Naive thymus-derived CD4-positive, alpha-beta T cell (primary cell): ENCODE measurements at regions not wholly inside any gene's neighbourhood (a gene's known extent, or its start where the extent isn't known, plus 50 kb on each side); places are given as distances from the start of the nearest gene placed in this dataset.

Experiments used
- ATAC-seq: fragments of 150-1000 bp; cut with Tn5 transposase; 2 replicates; pipeline ENCODE4 v1.10.0; 2021; ENCODE audit warnings: mild to moderate bottlenecking, moderate library complexity
- CTCF ChIA-PET: fragments of 350-600 bp; sonication (Branson Sonifier 250); formaldehyde crosslinking; loops from one replicate; lab custom pipeline; 2021; ENCODE audit warnings: antibody characterized with exemption; lab: Charles Lee
- POLR2A ChIA-PET: fragments of 350-600 bp; sonication (Branson Sonifier 250); formaldehyde crosslinking; loops from one replicate; lab custom pipeline; 2021; ENCODE audit warnings: antibody characterized with exemption, inconsistent platforms; lab: Charles Lee
- DNase-seq, 9 donors: peaks; one replicate each; pipeline versions ENCODE4 v3.0.0 to v3.0.0-alpha.2; 2020 to 2022; ENCODE audit warnings: mixed read lengths in 1 of 9
- H3K27ac ChIP-seq: one replicate; pipeline ENCODE4 v1.7.0; 2013; ENCODE audit warnings: mild to moderate bottlenecking, low read depth, low read length, moderate library complexity
- H3K27me3 ChIP-seq, 2 donors: one replicate each; pipeline ENCODE4 v1.7.0; 2013; ENCODE audit warnings: low read length in 2 of 2, mild to moderate bottlenecking in 2 of 2, moderate library complexity in 2 of 2; ENCODE audit not compliant: control insufficient read depth in 2 of 2, insufficient read depth in 2 of 2
- H3K36me3 ChIP-seq, 3 experiments: 1 replicate in 2 of 3; 2 replicates in 1 of 3; pipeline ENCODE4 v1.7.0; 2013; ENCODE audit warnings: low read length in 3 of 3, mild to moderate bottlenecking in 3 of 3, moderate library complexity in 1 of 3; ENCODE audit not compliant: insufficient read depth in 3 of 3, control insufficient read depth in 2 of 3
- H3K4me1 ChIP-seq, 2 donors: one replicate each; pipeline ENCODE4 v1.7.0; 2013; ENCODE audit warnings: low read length in 2 of 2, mild to moderate bottlenecking in 2 of 2, moderate library complexity in 1 of 2; ENCODE audit not compliant: control insufficient read depth in 2 of 2, insufficient read depth in 2 of 2
- H3K4me3 ChIP-seq: 2 replicates; pipeline ENCODE4 v1.7.0; 2013; ENCODE audit warnings: mild to moderate bottlenecking, low read length
- H3K9me3 ChIP-seq, 3 experiments: 1 replicate in 2 of 3; 2 replicates in 1 of 3; pipeline ENCODE4 v1.7.0; 2013; ENCODE audit warnings: low read length in 3 of 3; ENCODE audit not compliant: control insufficient read depth in 2 of 3
- H3K27ac Mint-ChIP-seq, 9 donors: one replicate each; pipeline ENCODE4 v1.8.0; 2020 to 2022; ENCODE audit warnings: mixed read lengths in 9 of 9, mild to moderate bottlenecking in 8 of 9, moderate library complexity in 5 of 9, inconsistent platforms in 2 of 9
- H3K27me3 Mint-ChIP-seq, 5 donors: one replicate each; pipeline ENCODE4 v1.8.0; 2021 to 2022; ENCODE audit warnings: mixed read lengths in 5 of 5, mild to moderate bottlenecking in 1 of 5
- H3K36me3 Mint-ChIP-seq, 5 donors: one replicate each; pipeline ENCODE4 v1.8.0; 2020 to 2022; ENCODE audit warnings: mixed read lengths in 5 of 5, mild to moderate bottlenecking in 3 of 5, inconsistent platforms in 1 of 5
- H3K4me1 Mint-ChIP-seq, 7 donors: one replicate each; pipeline ENCODE4 v1.8.0; 2020 to 2022; ENCODE audit warnings: mixed read lengths in 7 of 7, mild to moderate bottlenecking in 3 of 7, inconsistent platforms in 1 of 7
- H3K4me3 Mint-ChIP-seq, 10 donors: one replicate each; pipeline ENCODE4 v1.8.0; 2020 to 2022; ENCODE audit warnings: mild to moderate bottlenecking in 10 of 10, mixed read lengths in 10 of 10, moderate library complexity in 6 of 10, inconsistent platforms in 2 of 10
- H3K9me3 Mint-ChIP-seq, 11 donors: one replicate each; pipeline ENCODE4 v1.8.0; 2020 to 2022; ENCODE audit warnings: mixed read lengths in 11 of 11, mild to moderate bottlenecking in 4 of 11, inconsistent platforms in 1 of 11, moderate library complexity in 1 of 11
- intact Hi-C, 2 donors: fragments of 100-400 bp; cut with micrococcal nuclease; formaldehyde crosslinking; loops; one replicate each; pipeline ENCODE4 v1.15.1; 2023

DNA sequence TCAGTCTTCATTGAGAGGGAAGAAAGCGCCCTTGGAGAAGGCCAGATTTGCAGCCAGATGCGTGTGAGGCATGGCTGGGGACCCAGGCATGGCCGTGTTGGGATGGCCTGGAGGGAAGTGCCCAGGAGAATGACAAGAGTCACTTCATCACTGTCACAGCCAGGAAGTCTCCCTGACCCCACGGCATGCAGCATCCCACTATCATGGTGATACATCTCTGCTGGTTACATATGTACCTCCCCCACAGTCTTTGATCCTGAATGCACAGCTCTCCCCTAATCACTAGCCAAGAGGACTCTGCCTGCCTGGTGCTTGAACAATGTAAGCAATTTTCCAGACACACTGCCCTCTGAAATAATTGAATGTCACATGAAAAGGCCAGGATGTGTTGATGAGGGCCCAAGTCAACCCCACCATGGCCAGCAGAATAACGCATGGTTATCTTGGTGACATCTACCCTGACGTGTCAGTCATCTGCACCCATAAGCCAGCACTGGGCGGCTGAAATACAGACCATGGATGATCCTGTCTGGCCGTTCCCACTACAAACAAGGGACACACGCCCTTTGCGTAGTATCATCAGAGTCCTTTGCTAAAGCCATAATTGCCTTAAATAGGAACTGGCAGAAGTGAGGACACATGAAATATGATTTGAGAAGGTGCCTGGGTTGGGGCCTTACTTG, 149.7 kb upstream of the SPACA7 start:
- no peak overlapping the region for H3K27ac Mint-ChIP-seq
- H3K36me3 Mint-ChIP-seq, result no peaks in the 10 kb centered on the region
- ATAC-seq, result no peak
- H3K4me1 Mint-ChIP-seq, result no peaks in the 10 kb centered on the region
- intact Hi-C loops, result no loop called here
- H3K4me3 Mint-ChIP-seq, result no peak overlapping the region
- no peaks in the 10 kb centered on the region for H3K27me3 ChIP-seq
- H3K9me3 Mint-ChIP-seq, result peaks cover 0 to 1% (median 0%) of the 10 kb centered on the region in 11 donors
- CTCF ChIA-PET, result no interaction called here
- no peak overlapping the region for H3K27ac ChIP-seq
- H3K36me3 ChIP-seq, result no peaks in the 10 kb centered on the region
- DNase-seq, result no peak
- POLR2A ChIA-PET, result no interaction called here
- H3K9me3 ChIP-seq, result no peaks in the 10 kb centered on the region
- no peaks in the 10 kb centered on the region for H3K4me1 ChIP-seq
- peaks cover 0 to 17% (median 0%) of the 10 kb centered on the region in 5 donors for H3K27me3 Mint-ChIP-seq
- H3K4me3 ChIP-seq, result no peak overlapping the region

DNA sequence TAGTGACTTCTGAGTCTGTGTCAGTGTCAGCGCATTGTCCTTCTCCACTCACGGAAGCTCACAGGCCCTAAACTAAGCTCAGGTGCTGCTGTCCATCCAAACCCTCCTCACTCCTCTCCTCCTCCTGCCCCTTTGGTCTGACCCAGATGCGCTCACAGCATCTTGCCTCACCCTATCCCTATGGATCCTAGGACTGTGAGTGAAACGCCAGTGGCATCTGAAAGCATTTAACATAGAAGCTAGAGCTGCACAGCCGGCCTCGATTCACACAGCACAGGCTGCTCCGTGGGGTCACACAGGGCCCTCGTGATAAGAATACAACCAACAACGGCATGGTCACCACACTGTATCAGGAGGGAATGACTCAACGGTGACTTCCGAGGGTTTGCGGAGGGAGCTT, 149.1 kb upstream of the SPACA7 start:
- Histone ChIP-seq H3K4me1 (no peaks in the 10 kb centered on the region), H3K9me3 (no peaks in the 10 kb centered on the region), H3K27me3 (no peaks in the 10 kb centered on the region), H3K27ac (no peak overlapping the region), H3K36me3 (no peaks in the 10 kb centered on the region), H3K4me3 (no peak overlapping the region)
- intact Hi-C loops, result no loop called here
- Mint-ChIP-seq H3K9me3 (peaks cover 0 to 1% (median 0%) of the 10 kb centered on the region in 11 donors), H3K27ac (no peak overlapping the region), H3K36me3 (no peaks in the 10 kb centered on the region), H3K4me1 (no peaks in the 10 kb centered on the region), H3K4me3 (no peak overlapping the region), H3K27me3 (peaks cover 0 to 19% (median 0%) of the 10 kb centered on the region in 5 donors)
- ATAC-seq (no peak), DNase-seq (no peak)
- CTCF ChIA-PET, result no interaction called here
- POLR2A ChIA-PET, result no interaction called here

DNA sequence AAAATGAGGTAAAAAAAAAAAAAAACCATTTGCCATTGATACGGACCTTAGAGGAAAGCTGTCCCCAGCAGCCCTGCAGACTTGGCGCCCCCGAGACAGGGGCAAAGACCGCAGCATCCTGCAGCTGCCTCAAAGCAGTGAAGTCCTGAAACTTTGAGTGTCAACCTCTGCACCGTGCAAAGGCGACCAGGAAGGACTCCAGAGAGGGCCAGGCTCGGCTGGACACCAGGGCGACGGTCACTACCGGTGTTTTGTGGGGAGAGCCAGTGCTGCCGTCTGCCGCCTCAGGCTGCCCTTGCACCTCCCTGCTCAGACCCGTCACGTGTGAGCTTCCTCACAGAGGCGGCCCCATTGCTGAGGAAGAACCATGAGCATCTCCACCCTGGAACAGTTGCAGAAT, 146.7 kb upstream of the SPACA7 start:
- no peak overlapping the region for H3K27ac ChIP-seq
- no peaks in the 10 kb centered on the region for H3K36me3 ChIP-seq
- ChIA-PET POLR2A (no interaction called here), CTCF (interaction anchor here (0.7 kb wide), 1 partner anchor 265 kb away, joined by 3 read pairs; no protein-coding TSS in a partner anchor)
- H3K27me3 Mint-ChIP-seq, result peaks cover 0 to 17% (median 5%) of the 10 kb centered on the region in 5 donors
- intact Hi-C loops, result no loop called here
- no peak overlapping the region for H3K4me3 ChIP-seq
- ATAC-seq, result no peak
- no peaks in the 10 kb centered on the region for H3K27me3 ChIP-seq
- DNase-seq, result no peak
- H3K4me3 Mint-ChIP-seq, result no peak overlapping the region
- H3K4me1 ChIP-seq, result no peaks in the 10 kb centered on the region
- H3K9me3 ChIP-seq, result no peaks in the 10 kb centered on the region
- H3K27ac Mint-ChIP-seq, result no peak overlapping the region
- H3K9me3 Mint-ChIP-seq, result no peaks in the 10 kb centered on the region
- H3K36me3 Mint-ChIP-seq, result no peaks in the 10 kb centered on the region
- H3K4me1 Mint-ChIP-seq, result no peaks in the 10 kb centered on the region

DNA sequence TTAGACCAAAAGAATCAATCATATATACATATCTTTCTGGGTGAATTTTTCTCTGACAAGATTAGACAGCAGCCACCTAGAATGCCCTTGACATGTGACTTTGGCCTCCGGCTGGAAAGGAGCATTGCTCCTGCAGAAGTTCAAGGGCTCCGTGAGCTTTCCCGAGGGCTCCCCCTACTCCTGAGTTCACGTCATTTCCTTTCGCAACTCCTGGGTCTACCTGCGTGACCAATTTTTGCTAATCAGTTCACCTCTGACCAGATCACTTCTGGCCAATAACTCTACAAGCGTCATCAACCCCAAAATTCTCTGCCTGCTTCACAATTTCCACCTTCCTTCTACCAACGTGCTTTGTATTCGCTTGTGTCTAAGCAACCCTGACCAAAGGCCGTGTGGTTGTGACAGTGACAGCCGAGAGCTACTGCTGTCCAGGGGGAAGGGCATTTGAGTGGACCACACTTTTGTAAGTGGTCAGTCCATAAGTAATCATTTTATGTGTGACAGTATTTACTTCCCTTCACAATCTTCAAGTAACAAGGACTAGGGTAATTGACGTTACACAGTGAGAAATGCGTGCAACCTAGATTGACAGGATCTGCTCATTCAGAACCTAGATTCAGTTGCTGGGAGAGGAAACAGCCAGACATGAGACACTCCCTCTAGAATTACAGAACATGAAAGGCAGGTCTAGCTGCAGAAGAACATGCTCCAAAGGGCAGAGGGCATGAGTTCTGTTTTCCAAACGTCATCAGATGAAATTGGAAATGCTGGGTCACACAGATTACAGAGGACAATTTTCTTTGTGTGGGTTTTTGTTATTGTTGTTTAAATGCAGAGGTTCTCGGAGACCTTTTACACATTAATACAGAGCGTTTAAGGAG, 145.9 kb upstream of the SPACA7 start:
- Mint-ChIP-seq H3K4me3 (no peak overlapping the region), H3K36me3 (no peaks in the 10 kb centered on the region), H3K27ac (no peak overlapping the region), H3K4me1 (no peaks in the 10 kb centered on the region), H3K9me3 (peaks cover 0 to 2% (median 0%) of the 10 kb centered on the region in 11 donors), H3K27me3 (peaks cover 0 to 18% (median 8%) of the 10 kb centered on the region in 5 donors)
- H3K27ac ChIP-seq, result no peak overlapping the region
- H3K9me3 ChIP-seq, result no peaks in the 10 kb centered on the region
- CTCF ChIA-PET, result no interaction called here
- DNase-seq, result no peak
- H3K4me3 ChIP-seq, result no peak overlapping the region
- no peaks in the 10 kb centered on the region for H3K4me1 ChIP-seq
- POLR2A ChIA-PET, result no interaction called here
- H3K27me3 ChIP-seq, result no peaks in the 10 kb centered on the region
- no peak for ATAC-seq
- H3K36me3 ChIP-seq, result no peaks in the 10 kb centered on the region
- intact Hi-C loops, result no loop called here

DNA sequence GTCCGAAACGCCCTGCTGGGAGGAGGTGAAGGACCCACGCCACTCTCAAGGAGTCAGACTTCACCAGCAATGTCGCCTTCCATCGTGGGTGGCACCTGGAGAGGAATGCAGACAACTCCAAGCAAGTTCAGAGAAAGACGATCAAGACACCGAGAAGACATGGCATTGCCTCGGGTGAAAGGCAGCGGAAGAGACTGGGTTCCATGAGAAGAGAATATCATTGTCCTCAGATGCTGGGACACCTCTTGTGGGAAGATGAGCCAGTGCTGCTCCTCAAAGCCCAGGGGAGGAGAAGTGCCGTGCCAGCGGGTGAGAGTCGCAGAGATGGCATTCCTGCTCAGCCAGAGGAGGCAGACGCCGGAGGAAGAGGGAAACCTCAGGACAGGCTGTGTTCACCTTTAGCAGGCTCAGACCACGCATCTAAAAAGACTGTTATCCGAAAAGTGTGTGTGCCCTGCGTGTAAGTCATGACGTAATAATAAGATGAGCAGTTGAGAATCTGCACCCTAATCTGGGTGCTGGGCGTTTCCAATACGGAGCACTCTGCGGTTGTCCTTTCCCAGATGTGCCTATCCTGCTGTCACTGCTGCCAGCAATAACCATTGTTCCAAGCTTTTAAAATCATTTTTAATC, 144.6 kb upstream of the SPACA7 start:
- Histone ChIP-seq H3K4me3 (no peak overlapping the region), H3K9me3 (no peaks in the 10 kb centered on the region), H3K27ac (no peak overlapping the region), H3K4me1 (no peaks in the 10 kb centered on the region), H3K36me3 (no peaks in the 10 kb centered on the region), H3K27me3 (no peaks in the 10 kb centered on the region)
- intact Hi-C loops, result no loop called here
- ChIA-PET CTCF (no interaction called here), POLR2A (no interaction called here)
- DNase-seq, result no peak
- H3K27me3 Mint-ChIP-seq, result peaks cover 0 to 20% (median 5%) of the 10 kb centered on the region in 5 donors
- no peaks in the 10 kb centered on the region for H3K36me3 Mint-ChIP-seq
- no peak for ATAC-seq
- no peak overlapping the region for H3K27ac Mint-ChIP-seq
- H3K9me3 Mint-ChIP-seq, result peaks cover 0 to 2% (median 0%) of the 10 kb centered on the region in 11 donors
- H3K4me1 Mint-ChIP-seq, result no peaks in the 10 kb centered on the region
- H3K4me3 Mint-ChIP-seq, result no peak overlapping the region

DNA sequence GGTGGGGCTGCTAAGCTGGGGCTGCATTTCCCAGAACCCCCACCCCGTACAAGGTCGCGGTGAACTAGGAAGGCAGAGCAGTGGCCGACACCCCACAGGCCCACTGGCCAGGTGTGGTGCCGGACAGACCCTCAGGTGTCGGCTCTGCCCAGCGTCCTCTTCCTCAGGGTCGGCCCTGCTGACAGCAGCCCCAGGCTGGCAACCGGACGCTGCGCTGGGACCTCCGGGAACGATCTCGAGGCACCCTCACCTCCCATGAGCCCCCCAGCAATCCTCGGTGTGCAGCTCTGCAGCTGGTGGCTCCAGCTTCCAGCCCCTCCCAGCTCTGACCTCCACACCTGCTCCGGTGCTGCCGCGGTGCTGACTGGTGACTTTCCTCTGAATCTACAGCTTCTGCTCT, 142.9 kb upstream of the SPACA7 start:
- Histone ChIP-seq H3K4me3 (no peak overlapping the region), H3K4me1 (no peaks in the 10 kb centered on the region), H3K9me3 (no peaks in the 10 kb centered on the region), H3K36me3 (no peaks in the 10 kb centered on the region), H3K27ac (no peak overlapping the region), H3K27me3 (no peaks in the 10 kb centered on the region)
- H3K9me3 Mint-ChIP-seq, result peaks cover 0 to 2% (median 0%) of the 10 kb centered on the region in 11 donors
- H3K4me3 Mint-ChIP-seq, result no peak overlapping the region
- H3K27me3 Mint-ChIP-seq, result peaks cover 0 to 20% (median 5%) of the 10 kb centered on the region in 5 donors
- peaks cover 0 to 1% (median 0%) of the 10 kb centered on the region in 7 donors for H3K4me1 Mint-ChIP-seq
- POLR2A ChIA-PET, result no interaction called here
- CTCF ChIA-PET, result no interaction called here
- H3K36me3 Mint-ChIP-seq, result no peaks in the 10 kb centered on the region
- H3K27ac Mint-ChIP-seq, result no peak overlapping the region
- ATAC-seq, result no peak
- intact Hi-C loops, result no loop called here
- DNase-seq, result no peak
